ENCODE measurements at regions not wholly inside any gene's neighbourhood (a gene's known extent, or its start where the extent isn't known, plus 50 kb on each side); places are given as distances from the start of the nearest gene placed in this dataset.

DNA sequence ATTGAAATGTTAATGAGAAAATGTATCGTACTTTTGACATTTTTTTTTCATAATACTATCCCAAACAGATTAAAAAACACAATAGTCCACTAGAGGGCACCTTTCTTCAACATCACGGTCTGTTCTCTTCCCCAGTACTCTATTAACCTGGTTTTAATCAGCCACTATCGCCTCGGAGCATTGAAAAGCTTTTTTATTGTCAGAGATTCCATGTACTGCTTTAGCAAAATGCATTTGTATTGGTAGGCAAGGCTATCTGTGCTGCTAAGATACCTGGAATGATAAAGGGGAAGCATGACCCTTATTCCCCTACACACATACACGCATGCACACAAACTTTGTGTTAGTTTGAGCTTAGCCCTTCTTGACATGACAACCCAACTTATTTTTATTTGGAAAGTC is 160.1 kb upstream of the IL12A start:
- no peaks in the 10 kb centered on the region for H3K9me3 Mint-ChIP-seq
- H3K4me3 Mint-ChIP-seq: no peak overlapping the region

DNA sequence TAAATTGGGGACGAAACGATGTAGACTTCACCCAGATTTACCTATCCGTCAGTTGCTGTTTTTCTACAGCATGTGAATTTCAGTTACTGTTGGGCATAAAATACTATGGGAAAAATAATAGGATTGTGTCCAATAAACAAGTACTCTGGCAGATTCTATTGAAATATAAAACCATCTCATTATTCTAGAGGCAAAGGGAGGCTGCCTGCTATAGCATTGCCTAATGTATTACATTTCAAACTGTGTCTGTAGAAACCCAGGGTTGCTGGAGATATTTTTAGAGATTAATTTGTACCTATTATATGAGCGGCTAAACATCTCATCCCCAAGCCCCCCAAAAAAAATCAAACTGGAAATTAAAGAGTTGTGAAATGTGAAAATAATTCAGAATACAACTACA is 159.6 kb upstream of the IL12A start:
- no peaks in the 10 kb centered on the region for H3K9me3 Mint-ChIP-seq
- no peaks in the 10 kb centered on the region for H3K36me3 Mint-ChIP-seq (ENCODE audit: low read depth)
- no peaks in the 10 kb centered on the region for H3K27me3 Mint-ChIP-seq
- H3K27ac Mint-ChIP-seq: no peak overlapping the region
- no peaks in the 10 kb centered on the region for H3K4me1 Mint-ChIP-seq (ENCODE audit: low read depth)
- H3K4me3 Mint-ChIP-seq: no peak overlapping the region

More for the DNA sequence above, 160.1 kb upstream of the IL12A start:
- H3K27ac Mint-ChIP-seq: no peak overlapping the region
- no peaks in the 10 kb centered on the region for H3K36me3 Mint-ChIP-seq (ENCODE audit: low read depth)
- H3K4me1 Mint-ChIP-seq (ENCODE audit: low read depth): no peaks in the 10 kb centered on the region
- H3K27me3 Mint-ChIP-seq: no peaks in the 10 kb centered on the region

DNA sequence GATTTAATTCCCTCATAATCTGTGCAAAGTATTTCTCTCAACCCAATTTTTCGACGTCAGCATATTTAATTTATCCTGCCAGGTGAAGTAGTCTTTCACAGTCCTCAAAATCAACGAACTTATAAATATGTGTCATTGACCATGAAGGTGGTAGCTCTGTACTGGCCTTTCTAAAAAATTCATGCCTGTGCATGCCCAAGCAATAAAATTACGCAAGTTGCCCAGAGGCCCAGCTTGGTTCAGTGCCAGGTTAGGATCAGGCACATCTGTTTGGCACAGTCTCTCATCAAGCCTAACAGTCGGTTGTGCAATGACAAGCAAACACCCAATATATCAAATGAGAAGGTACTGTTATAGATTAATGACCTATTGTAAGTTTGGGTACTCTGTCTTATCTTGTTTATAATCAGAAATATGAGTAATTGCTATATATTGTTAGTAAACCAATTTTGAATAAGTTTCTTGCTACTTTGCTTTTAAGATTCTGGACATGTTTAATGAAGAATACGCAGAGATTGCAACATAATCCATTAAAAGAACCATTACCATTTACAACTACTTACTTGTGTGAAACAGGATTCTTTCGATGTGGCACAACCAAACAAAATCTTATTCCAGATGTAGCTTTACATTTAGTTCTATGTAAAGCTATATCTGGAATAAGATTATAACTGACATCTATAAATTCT is 159.0 kb upstream of the IL12A start:
- Mint-ChIP-seq H3K4me3 (no peak overlapping the region), H3K9me3 (no peaks in the 10 kb centered on the region), H3K27ac (no peak overlapping the region), H3K36me3 (ENCODE audit: low read depth) (no peaks in the 10 kb centered on the region), H3K27me3 (no peaks in the 10 kb centered on the region), H3K4me1 (ENCODE audit: low read depth) (no peaks in the 10 kb centered on the region)

DNA sequence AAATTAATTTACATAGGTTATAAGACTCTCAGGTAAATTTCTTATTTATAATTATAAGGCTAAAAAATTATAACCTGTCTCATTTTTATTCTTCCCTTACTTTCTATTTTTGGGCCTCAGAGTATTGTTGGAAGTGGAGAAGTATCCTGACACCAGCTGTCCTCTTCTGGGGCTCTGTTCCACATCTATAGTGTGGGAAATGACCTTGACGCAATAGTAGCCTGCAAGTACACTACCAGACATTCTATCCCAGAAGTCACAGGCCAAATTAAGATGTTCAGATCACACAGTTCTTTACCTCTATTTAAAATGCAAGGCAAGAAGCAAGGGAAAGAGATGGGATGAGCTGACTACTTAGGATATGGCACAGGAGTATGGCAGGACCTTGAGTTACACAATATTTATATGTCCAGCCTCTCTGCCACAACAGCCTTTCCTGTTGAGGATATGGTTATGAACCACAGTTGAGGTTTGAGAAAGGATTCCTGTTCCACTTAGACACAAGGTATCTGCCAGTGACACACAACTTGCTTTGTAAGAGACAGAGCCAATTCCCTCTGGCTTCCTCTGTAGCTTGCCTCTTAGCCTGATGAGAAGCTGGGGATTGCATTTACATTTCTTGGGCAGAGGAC is 158.0 kb upstream of the IL12A start:
- no peaks in the 10 kb centered on the region for H3K36me3 Mint-ChIP-seq (ENCODE audit: low read depth)
- no peaks in the 10 kb centered on the region for H3K9me3 Mint-ChIP-seq
- H3K4me3 Mint-ChIP-seq: no peak overlapping the region
- no peaks in the 10 kb centered on the region for H3K4me1 Mint-ChIP-seq (ENCODE audit: low read depth)
- peaks cover 3% of the 10 kb centered on the region for H3K27me3 Mint-ChIP-seq
- H3K27ac Mint-ChIP-seq: no peak overlapping the region

DNA sequence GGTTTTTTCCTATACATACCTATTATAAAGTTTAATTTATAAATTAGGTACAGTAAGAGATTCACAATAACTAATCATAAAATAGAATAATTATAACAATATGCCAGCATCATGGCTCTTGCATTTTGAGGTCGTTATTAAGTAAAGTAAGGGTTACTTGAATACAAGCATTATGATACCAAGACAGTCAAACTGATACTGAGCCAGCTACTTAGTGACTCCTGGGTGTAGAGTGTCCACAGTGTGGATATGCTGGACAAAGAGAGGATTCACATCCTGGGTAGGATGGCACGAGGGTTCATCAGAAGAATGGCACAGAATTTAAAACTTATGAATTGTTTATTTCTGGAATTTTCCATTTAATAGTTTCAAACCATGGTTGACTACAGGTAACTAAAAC is 157.2 kb upstream of the IL12A start:
- H3K9me3 Mint-ChIP-seq: no peaks in the 10 kb centered on the region
- H3K27ac Mint-ChIP-seq: no peak overlapping the region
- no peaks in the 10 kb centered on the region for H3K36me3 Mint-ChIP-seq (ENCODE audit: low read depth)
- no peaks in the 10 kb centered on the region for H3K4me1 Mint-ChIP-seq (ENCODE audit: low read depth)
- H3K4me3 Mint-ChIP-seq: no peak overlapping the region
- peaks cover 3% of the 10 kb centered on the region for H3K27me3 Mint-ChIP-seq

DNA sequence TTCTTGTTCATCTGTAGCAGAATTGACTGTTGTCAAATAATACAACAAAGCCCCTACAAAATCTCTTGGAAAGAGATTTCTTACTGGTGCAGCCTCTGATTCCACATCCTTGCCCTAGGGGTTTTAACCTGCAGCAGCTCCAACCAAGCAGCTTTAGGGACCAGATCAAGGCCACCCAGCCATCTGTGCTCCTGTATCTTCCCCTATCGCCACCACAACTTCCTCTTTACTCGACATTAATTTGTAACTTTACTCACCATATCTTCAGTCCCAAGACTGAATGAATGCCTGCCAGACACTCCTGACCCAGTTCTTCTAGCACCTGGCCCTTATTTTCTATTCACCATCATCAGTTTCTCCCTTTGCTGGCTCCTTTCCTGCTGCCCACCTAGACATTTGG is 156.6 kb upstream of the IL12A start:
- H3K4me3 Mint-ChIP-seq: no peak overlapping the region
- no peaks in the 10 kb centered on the region for H3K9me3 Mint-ChIP-seq
- H3K27ac Mint-ChIP-seq: no peak overlapping the region
- H3K4me1 Mint-ChIP-seq (ENCODE audit: low read depth): no peaks in the 10 kb centered on the region
- no peaks in the 10 kb centered on the region for H3K36me3 Mint-ChIP-seq (ENCODE audit: low read depth)
- H3K27me3 Mint-ChIP-seq: peaks cover 3% of the 10 kb centered on the region

DNA sequence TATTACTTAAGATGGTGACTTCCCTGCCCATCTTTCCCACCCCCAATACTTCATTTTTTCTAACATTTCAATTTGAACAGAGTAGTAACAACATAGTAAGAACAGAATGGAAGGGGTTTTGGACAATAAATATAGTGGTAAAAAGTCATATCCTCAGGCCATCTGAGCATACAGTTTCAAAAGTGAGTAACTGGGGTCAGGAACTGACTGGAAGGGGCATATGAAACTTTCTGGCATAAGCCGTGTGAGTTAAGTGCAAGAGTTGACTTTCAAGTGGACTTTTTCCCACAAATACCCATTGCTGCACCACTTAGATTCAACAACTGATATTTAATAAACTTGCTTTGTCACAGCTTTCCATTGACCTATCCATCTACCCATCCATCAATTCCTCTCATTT is 153.5 kb upstream of the IL12A start:
- no peak overlapping the region for H3K4me3 Mint-ChIP-seq
- H3K9me3 Mint-ChIP-seq: no peaks in the 10 kb centered on the region
- H3K27me3 Mint-ChIP-seq: peaks cover 13% of the 10 kb centered on the region
- H3K36me3 Mint-ChIP-seq (ENCODE audit: low read depth): no peaks in the 10 kb centered on the region
- no peaks in the 10 kb centered on the region for H3K4me1 Mint-ChIP-seq (ENCODE audit: low read depth)
- no peak overlapping the region for H3K27ac Mint-ChIP-seq

DNA sequence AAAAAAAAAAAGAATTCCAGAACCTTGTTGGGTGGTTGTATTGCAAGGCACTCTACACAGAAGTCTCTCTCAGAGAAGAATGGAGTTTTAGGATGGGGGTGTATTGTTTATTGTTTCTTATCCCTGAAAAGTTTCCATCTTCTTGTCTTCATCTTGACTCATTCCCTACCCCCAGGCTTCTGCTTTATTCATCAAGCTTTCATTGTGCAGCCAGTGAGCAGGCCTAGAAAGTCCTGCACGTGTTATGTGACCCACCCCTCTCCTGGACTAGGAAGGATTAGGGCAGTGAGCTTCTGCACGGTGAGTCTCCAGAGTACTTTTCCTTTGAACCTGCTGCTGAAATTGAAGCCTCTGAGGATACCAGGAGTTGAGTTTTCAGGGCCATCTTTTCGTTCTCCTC is 150.9 kb upstream of the IL12A start:
- Mint-ChIP-seq H3K4me1 (ENCODE audit: low read depth) (no peaks in the 10 kb centered on the region), H3K4me3 (no peak overlapping the region), H3K36me3 (ENCODE audit: low read depth) (no peaks in the 10 kb centered on the region), H3K27ac (no peak overlapping the region), H3K9me3 (no peaks in the 10 kb centered on the region), H3K27me3 (peaks cover 31% of the 10 kb centered on the region)

DNA sequence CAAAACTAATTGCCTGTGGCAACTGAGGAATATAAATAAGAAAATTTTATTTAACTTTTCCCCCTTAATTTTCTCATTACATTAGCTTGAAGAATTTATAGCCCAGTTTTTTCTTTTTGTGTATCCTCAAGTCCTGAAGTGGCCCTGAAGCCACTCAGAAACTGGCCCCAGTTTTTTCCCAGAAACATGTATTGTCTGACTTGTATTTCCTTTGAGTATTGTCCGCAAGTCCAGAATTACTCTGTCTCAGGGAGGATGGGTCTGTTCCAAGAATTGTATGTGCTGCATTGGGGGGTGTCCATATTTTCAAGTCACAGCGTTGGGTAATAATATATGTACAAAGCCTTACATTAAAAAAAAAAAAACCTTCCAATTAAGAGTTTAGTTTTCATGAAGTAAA is 149.7 kb upstream of the IL12A start:
- no peaks in the 10 kb centered on the region for H3K9me3 Mint-ChIP-seq
- no peaks in the 10 kb centered on the region for H3K36me3 Mint-ChIP-seq (ENCODE audit: low read depth)
- no peak overlapping the region for H3K4me3 Mint-ChIP-seq
- H3K27me3 Mint-ChIP-seq: peaks cover 34% of the 10 kb centered on the region
- H3K27ac Mint-ChIP-seq: no peak overlapping the region
- H3K4me1 Mint-ChIP-seq (ENCODE audit: low read depth): no peaks in the 10 kb centered on the region

DNA sequence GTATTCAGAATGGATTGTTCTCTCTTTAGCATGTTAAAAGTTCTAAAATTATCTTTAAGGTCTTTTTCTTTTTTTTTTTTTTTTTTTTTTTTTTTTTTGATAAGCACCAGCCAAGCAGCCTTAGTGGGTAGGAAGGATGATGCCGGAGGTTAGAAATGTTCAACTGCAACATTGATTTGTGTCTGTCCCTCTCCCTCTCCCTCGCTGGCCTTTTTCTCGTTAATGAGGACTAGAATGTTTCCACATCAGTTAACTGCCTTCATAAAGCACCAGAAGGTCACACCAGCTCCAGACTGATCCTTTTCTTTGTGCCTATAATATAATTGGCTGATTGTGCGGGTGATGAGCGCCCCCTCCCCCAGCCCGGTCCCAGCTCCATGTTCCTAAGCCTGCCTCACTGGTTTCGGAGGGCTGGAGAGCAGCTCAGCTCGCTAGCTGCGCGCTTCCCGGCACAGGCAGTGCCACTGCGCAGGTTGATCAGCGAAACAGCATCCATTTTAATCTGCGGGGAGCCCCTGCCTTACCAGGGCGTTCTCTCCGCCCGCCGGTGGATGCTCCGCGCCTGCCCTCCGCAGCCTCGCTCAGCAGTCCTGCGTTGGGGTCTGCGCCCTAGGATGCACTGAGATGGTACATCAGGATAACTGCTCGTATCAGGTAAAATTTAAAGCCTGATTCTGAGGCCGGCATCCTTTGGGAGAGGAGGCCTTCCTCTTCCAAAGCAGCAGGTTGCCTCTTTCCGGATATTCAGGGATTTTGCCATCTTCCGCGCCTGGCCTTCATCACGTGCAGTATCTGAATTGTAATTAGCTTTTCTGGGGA is 148.9 kb upstream of the IL12A start, which contains the start of gene SCHIP1:
Gene SCHIP1, plus strand, starts transcription at position 301 of the 819 bp plus-strand sequence.
- H3K4me1 Mint-ChIP-seq (ENCODE audit: low read depth): no peaks in the 10 kb centered on the region
- peaks cover 35% of the 10 kb centered on the region for H3K27me3 Mint-ChIP-seq
- H3K27ac Mint-ChIP-seq: no peak within 1 kb of the TSS
- H3K4me3 Mint-ChIP-seq: peak within 1 kb of the TSS; percentile 31
- H3K36me3 Mint-ChIP-seq (ENCODE audit: low read depth): no peaks in the 10 kb centered on the region
- H3K9me3 Mint-ChIP-seq: no peaks in the 10 kb centered on the region

DNA sequence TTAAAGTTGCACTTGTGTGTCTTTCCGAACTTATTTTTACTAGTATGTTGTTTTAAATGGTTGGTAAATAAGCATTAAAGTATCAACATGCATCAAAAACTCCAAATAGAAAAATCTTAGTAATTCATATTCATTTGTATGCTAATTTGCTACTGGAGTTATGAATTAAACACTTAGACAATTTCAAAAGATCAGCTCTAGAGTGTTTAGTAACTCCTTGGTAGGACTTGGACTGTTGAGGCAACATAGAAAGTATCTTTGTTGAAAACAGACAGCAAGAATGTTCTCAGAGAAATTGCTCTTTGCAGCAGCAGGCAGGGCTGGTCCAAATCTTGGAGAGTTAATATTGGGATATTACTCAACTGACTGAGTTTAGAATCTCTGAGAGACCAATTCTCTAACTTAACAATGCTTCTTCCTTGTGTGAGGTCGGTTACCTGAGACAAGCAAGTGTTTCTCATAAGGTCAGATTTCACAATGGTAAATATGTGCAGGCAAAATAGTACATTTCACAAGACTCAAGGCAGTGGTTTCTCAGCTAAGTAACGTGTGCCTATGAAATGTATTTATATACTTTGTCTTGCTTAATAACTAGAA is 147.8 kb upstream of the IL12A start:
- H3K4me1 Mint-ChIP-seq (ENCODE audit: low read depth): no peaks in the 10 kb centered on the region
- H3K27me3 Mint-ChIP-seq: peaks cover 32% of the 10 kb centered on the region
- H3K27ac Mint-ChIP-seq: no peak overlapping the region
- H3K4me3 Mint-ChIP-seq: no peak overlapping the region
- H3K9me3 Mint-ChIP-seq: no peaks in the 10 kb centered on the region
- H3K36me3 Mint-ChIP-seq (ENCODE audit: low read depth): no peaks in the 10 kb centered on the region

DNA sequence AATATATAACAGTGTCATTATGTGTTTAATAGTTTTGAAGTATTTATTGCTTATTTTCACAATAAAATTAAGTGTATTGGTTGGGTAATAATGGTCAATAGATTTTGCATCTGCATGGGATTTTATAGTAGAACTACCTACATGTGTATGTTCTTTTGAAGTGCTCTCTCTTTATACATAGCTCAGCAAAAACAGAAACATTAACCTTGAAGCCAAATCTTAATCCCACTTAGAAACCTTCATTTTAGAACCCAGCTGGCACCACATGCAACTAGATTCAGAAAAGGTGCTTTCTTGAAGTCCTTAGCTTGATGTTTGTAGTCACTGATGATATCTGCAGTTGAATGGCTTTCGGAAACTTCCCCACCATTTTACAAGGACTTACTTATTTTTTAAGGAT is 146.9 kb upstream of the IL12A start:
- Mint-ChIP-seq H3K27me3 (peaks cover 32% of the 10 kb centered on the region), H3K27ac (no peak overlapping the region), H3K36me3 (ENCODE audit: low read depth) (no peaks in the 10 kb centered on the region), H3K4me1 (ENCODE audit: low read depth) (no peaks in the 10 kb centered on the region), H3K9me3 (no peaks in the 10 kb centered on the region), H3K4me3 (no peak overlapping the region)

DNA sequence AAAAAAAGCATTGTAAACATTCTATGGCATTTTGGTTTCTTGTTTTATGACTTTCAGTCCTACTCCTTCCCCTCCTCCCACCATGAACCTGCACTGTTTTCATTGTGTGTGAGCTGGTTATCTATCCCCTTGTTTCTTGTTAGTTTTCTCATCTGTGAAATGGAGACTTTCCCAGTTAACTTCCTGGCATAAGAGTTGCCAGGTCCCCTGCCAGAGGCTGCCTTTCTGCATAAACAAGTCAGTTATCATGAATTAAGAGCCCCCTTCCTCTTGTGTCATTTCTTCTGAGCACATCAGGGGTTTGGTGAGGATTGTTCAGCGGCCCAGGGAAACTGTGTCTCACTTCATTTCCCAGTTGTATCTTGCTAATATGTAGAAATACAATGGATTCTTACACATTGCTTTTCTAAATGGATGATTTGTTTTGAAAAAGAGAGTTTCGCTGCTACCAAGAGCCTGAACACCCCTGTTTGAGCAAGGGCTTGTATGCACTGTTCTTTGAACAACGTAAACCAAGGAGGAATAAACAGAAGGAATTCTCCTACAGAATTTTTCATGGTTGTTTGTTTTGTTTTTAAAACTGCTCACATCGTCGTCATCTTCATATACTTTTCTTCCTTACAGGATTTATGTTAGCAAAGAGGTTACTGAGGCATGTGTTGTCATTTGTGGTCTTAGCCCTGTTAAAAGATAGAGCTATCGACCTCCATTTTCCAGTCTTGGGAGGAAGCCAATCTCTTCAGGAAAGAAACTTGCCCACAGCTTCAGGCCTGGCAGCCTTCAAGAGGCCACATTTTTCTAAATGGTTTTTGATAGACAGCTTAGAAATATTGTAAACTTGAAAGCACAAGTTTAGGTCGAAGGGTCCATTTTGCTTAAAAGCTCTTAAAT is 144.6 kb upstream of the IL12A start:
- Mint-ChIP-seq H3K9me3 (no peaks in the 10 kb centered on the region), H3K4me1 (ENCODE audit: low read depth) (no peaks in the 10 kb centered on the region), H3K36me3 (ENCODE audit: low read depth) (no peaks in the 10 kb centered on the region), H3K27ac (no peak overlapping the region), H3K4me3 (no peak overlapping the region), H3K27me3 (peaks cover 24% of the 10 kb centered on the region)

DNA sequence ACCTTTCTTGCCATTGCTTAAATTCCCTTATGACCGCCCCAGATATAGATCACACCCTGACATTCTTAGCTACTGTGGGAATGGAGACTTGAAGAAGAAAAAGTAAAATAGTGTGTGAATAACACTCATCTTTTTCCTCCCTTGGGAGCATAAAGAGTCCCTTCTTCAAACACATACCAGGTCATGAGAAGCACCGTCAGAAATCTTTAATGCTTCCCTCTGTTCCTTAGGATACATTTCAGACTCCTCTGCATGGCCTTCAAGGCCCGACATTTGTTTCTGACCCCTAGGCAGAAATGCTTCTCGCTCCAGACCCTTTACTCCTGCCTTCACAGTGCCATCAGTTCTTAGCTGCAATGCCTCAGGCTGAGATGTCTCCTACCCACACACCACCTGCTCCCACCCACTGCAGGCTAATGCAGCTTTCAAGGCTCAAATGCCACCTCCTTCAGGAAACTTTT is 143.8 kb upstream of the IL12A start:
- no peaks in the 10 kb centered on the region for H3K4me1 Mint-ChIP-seq (ENCODE audit: low read depth)
- H3K9me3 Mint-ChIP-seq: no peaks in the 10 kb centered on the region
- no peak overlapping the region for H3K4me3 Mint-ChIP-seq
- no peaks in the 10 kb centered on the region for H3K36me3 Mint-ChIP-seq (ENCODE audit: low read depth)
- peaks cover 24% of the 10 kb centered on the region for H3K27me3 Mint-ChIP-seq
- H3K27ac Mint-ChIP-seq: no peak overlapping the region
